HG03196 (cell line): ENCODE measurements at regions not wholly inside any gene's neighbourhood (a gene's known extent, or its start where the extent isn't known, plus 50 kb on each side); places are given as distances from the start of the nearest gene placed in this dataset.

Experiments
- ATAC-seq: cut with Tn5 transposase; IDR thresholded peaks from one replicate; pipeline ENCODE4 v1.9.1; 2021; ENCODE audit not compliant: unreplicated experiment

- no peak for ATAC-seq
Measured at GRCh38 chr2:146665800-146666199, 1179.0 kb upstream of the ACVR2A start.

GRCh38 chr2:146661473-146662096 is 1183.2 kb upstream of the ACVR2A start:
- no peak for ATAC-seq

DNA sequence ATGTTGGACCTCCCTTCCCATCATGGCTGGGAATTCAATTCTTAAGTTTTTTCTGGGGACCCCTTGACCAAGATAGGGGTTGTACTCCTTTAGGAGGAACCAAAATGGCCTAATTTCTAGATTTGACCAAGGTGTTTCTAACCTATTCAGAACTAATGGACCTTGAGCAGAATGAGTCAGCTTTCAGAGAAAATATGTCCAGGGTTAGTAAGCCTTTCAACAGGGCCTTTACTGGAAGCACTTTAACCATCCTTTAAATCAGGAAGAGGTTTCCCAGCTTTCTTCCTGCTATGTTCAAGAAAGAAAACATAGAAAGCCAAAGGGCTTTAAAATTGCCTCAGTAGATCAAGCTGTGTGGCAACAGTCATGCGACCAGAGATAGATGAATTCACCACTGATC is 1184.9 kb upstream of the ACVR2A start:
- ATAC-seq = no peak

DNA sequence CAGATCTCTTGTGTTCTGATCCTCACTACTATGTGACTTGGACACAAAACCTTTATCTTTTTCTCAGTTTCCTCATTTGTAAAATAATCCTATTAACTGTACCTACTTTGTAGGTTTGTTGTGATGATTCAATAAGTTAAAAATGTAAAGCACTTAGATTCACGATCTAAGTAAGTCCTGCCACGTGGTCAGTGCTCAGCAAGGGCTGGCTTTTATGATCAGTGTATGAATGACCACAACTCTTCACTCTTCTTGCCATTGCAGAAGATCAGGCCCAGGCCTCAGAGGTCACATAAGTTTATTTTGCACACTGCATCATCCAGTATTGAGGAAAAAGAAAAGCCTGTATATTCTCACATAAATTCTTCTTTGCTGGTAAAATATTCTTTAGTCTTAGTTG is 1192.5 kb upstream of the ACVR2A start:
- no peak for ATAC-seq

DNA sequence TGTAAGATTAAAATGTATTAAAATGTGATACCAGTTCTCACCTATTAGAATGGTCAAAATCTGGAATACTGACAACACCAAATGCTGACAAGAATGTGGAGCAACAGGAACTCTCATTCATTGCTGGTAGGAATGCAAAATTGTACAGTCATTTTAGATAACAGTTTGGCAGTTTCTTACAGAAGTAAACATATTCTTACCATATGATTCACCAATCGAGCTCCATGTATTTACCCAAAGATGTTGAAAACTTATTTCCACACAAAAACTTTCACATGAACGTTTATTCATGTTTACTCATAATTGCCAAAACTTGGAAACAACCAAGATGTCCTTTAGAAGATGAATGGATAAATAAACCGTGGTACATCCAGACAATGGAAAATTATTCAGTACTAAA is 1193.5 kb upstream of the ACVR2A start:
- ATAC-seq = no peak

DNA sequence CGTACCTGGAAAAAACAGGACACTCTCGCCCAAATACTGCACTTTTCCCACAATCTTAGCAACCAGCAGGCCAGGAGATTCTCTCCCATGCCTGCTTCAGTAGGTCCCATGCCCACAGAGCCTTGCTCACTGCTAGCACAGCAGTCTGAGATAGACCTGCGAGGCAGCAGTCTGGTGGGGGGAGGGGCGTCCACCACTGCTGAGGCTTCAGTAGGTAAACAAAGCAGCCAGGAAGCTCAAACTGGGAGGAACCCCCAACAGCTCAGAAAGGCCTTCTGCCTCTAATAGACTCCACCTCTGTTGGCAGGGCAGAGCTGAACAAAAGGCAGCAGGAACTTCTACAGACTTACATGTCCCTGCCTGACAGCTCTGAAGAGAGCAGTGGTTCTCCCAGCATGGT is 1202.8 kb upstream of the ACVR2A start:
- no peak for ATAC-seq

DNA sequence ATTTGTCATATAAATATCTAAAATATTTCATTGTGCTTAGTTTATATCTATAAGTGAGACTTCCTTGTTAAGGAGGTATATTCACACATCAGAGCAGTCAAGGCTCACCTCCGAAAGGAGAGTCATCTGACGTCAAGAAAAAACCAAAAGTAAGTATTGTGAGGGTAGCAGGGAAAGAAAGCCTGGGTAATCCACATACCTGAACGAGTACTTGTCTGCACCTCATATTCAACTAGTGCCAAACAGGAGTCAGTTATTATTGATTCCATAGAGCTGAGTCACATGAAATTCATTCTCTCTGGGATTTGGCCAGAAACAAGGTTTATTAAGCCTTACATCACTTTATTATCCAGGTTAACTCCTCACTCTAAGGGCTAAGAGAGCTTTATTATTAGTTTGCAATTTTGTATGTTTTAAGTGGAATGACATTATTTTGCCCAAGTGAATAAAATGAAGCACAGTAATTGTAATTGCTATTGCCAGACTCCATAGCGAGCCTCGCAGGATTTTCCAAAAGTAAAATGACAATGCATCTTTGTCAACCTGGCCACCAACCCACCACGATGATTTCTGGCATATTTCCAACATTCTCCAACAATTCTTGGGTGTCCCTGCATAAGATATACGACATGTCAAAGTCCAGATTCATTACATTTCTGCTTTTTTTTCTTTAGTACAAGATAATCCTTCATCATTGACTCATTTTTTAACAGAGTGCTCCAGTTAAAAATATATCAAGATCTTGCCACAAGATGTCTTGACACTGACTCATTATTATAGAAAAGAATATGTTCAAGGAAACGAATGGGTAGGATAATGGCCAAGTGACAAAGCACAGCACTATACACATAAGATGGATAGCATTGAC is 1210.4 kb upstream of the ACVR2A start:
- ATAC-seq = no peak

GRCh38 chr2:146633159-146633558 is 1211.7 kb upstream of the ACVR2A start:
- ATAC-seq = no peak

GRCh38 chr2:146632707-146633106 is 1212.1 kb upstream of the ACVR2A start:
- no peak for ATAC-seq

- ATAC-seq = no peak
Measured at GRCh38 chr2:146624430-146625160, 1220.2 kb upstream of the ACVR2A start.

GRCh38 chr2:146623771-146624170 is 1221.1 kb upstream of the ACVR2A start:
- no peak for ATAC-seq

DNA sequence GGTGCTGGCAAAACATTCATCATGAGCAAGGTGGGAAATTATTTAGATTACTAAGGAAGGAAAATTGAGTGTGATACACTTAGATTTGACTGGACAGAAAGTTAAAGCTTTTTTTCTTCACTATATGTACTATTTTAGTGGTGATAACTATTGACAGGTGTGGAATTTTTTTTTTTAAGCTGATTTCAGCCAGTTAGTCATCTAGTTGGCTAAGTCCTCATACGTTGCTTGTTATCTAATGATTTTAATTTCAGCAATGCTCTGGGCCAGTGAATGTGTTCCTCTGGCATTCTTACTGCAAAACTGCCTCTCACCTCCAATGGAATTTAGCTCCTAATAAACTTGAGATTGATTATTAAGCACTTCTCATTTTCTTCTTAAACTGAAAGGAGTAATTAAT is 1223.2 kb upstream of the ACVR2A start:
- ATAC-seq = no peak

- no peak for ATAC-seq
Measured at GRCh38 chr2:146615778-146616177, 1229.1 kb upstream of the ACVR2A start.

- no peak for ATAC-seq
Measured at GRCh38 chr2:146608490-146608889, 1236.3 kb upstream of the ACVR2A start.

- ATAC-seq = no peak
Measured at GRCh38 chr2:146604521-146604920, 1240.3 kb upstream of the ACVR2A start.

DNA sequence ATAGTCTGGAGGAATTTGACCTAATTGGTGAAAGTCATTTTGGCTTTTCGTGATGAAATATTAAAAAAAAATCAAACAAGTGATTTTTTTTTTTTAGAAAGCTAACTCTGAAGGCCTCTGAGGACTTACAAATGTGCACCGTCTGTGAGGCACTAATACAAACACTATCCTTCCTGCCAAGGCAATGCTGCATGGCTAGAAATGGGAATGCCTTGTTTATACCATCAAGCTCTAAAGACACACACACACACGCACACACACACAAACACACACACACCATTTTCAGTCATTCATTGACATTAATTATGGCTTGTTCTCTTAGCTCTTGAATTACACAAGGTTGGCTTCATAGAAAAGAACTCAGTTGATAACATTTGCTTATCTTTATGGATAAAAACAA is 1242.0 kb upstream of the ACVR2A start:
- ATAC-seq = no peak

GRCh38 chr2:146602383-146602782 is 1242.4 kb upstream of the ACVR2A start:
- no peak for ATAC-seq

DNA sequence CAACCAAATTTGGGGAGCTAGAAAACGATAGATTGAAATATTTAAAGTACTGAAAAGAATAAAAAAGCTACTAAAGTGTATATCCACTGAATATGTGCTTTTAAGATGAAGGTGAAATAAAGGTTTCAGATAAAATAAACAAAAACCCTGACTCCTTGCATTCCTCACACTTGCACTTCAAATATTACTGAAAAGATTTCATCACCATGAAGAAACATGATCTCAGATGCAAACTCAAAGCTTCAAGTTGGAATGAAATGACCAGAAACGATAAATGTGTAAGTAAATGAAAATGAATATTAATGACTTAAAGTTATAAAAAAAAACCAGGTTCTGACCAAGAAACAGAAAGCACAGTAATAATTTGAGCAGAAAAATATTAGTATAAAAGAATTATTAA is 1246.0 kb upstream of the ACVR2A start:
- ATAC-seq = no peak

- ATAC-seq = no peak
Measured at GRCh38 chr2:146597291-146597690, 1247.5 kb upstream of the ACVR2A start.

DNA sequence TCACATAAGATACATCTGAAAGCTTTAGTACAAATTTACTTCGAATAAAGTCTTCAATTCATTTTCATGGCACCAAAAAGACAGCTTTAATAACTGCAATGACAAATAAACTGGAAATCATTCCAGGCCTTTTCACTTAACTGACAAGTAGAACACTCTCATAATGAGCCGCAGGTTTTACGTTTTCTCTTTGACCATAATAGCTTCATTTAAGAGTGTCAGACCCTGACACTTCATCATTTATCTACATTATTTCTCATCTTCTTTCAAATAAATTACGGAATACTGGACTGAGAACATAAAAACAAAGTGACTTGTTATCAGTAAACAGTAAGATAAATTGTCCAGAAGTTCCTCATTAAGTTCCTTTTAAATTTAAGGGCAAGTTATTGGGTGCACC is 1252.9 kb upstream of the ACVR2A start:
- ATAC-seq = no peak

GRCh38 chr2:146587291-146587713 is 1257.5 kb upstream of the ACVR2A start:
- ATAC-seq = no peak

DNA sequence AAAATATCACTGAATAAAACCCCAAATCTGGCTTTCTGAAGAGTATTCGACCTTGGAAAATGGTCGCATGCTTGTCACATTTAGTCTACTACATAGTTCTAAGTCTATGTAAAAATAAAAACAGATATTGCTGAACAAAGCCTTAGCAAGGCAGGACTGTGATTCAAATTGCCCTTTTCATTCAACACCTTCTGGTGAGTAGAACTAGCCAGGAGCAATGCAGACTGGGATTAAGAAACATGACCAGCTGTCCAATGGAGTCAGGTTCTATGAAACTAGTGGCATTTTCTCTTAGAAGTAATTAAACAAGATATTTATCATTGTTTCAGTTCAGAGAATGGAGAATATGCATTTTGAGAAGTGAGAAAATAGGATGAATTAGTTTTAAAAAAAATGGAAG is 1260.5 kb upstream of the ACVR2A start:
- no peak for ATAC-seq
